SU-DHL-6 (cell line): ENCODE measurements at regions not wholly inside any gene's neighbourhood (a gene's known extent, or its start where the extent isn't known, plus 50 kb on each side); places are given as distances from the start of the nearest gene placed in this dataset.

Experiments
- EZH2phosphoT487 ChIP-seq: fragments of 200-600 bp; sonication (generic), shearing (Covaris generic); conservative IDR thresholded peaks from 2 replicates; pipeline ENCODE4 v1.6.1; 2018; ENCODE audit warnings: mild to moderate bottlenecking, antibody characterized with exemption, low read length, moderate library complexity, mixed read lengths
- TF ChIP-seq, protein P1 (sequence below): fragments of 200-600 bp; sonication (generic); IDR thresholded peaks from one replicate; pipeline ENCODE4 v1.5.1; 2017; ENCODE audit warnings: antibody characterized with exemption, mild to moderate bottlenecking, low read length, moderate library complexity; ENCODE audit not compliant: insufficient read depth, poor library complexity, severe bottlenecking

DNA sequence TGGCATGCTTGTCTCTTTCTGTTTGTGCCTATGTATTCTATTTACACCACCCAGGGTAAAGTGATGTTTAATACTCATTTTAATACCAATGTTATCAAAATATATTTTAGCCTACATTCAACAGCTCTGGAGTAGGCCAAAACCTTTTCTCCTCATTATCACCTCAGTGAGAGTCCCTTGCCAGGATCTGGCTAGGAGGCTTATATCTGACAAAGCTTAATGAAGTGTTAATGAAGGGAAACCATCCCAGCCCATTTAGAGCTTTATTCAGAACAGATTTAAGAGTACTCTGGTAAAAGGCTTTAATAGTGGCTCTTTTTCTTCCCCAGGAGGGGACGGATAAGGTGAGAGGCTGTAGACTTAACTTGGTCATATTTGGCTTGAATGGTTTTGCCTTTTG, 137.6 kb downstream of the GRIN2B start:
- TF ChIP-seq, protein P1, sequence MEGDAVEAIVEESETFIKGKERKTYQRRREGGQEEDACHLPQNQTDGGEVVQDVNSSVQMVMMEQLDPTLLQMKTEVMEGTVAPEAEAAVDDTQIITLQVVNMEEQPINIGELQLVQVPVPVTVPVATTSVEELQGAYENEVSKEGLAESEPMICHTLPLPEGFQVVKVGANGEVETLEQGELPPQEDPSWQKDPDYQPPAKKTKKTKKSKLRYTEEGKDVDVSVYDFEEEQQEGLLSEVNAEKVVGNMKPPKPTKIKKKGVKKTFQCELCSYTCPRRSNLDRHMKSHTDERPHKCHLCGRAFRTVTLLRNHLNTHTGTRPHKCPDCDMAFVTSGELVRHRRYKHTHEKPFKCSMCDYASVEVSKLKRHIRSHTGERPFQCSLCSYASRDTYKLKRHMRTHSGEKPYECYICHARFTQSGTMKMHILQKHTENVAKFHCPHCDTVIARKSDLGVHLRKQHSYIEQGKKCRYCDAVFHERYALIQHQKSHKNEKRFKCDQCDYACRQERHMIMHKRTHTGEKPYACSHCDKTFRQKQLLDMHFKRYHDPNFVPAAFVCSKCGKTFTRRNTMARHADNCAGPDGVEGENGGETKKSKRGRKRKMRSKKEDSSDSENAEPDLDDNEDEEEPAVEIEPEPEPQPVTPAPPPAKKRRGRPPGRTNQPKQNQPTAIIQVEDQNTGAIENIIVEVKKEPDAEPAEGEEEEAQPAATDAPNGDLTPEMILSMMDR, result no peak
- TF ChIP-seq EZH2phosphoT487, result no peak
